ENCODE measurements at regions not wholly inside any gene's neighbourhood (a gene's known extent, or its start where the extent isn't known, plus 50 kb on each side); places are given as distances from the start of the nearest gene placed in this dataset.

GRCh38 chr20:7346562-7346961 lies 579.1 kb downstream of the BMP2 start:
- DNase-seq (ENCODE audit: low read depth in 3 of 3), result no peak

GRCh38 chr20:7347409-7347808 lies 579.9 kb downstream of the BMP2 start:
- DNase-seq (ENCODE audit: low read depth in 3 of 3), result no peak

GRCh38 chr20:7348253-7348652 lies 580.8 kb downstream of the BMP2 start:
- DNase-seq (ENCODE audit: low read depth in 3 of 3), result no peak

- DNase-seq (ENCODE audit: low read depth in 3 of 3), result no peak
Measured at GRCh38 chr20:7352165-7352564, 584.7 kb downstream of the BMP2 start.

- no peak for DNase-seq (ENCODE audit: low read depth in 3 of 3)
Measured at GRCh38 chr20:7355051-7355450, 585.2 kb downstream of the HAO1 start.

GRCh38 chr20:7358670-7359069 lies 581.6 kb downstream of the HAO1 start:
- no peak for DNase-seq (ENCODE audit: low read depth in 3 of 3)

- no peak for DNase-seq (ENCODE audit: low read depth in 3 of 3)
Measured at GRCh38 chr20:7359739-7360138, 580.5 kb downstream of the HAO1 start.

- no peak for DNase-seq (ENCODE audit: low read depth in 3 of 3)
Measured at GRCh38 chr20:7361321-7361720, 578.9 kb downstream of the HAO1 start.

GRCh38 chr20:7361931-7362330 lies 578.3 kb downstream of the HAO1 start:
- DNase-seq (ENCODE audit: low read depth in 3 of 3), result no peak

- DNase-seq (ENCODE audit: low read depth in 3 of 3), result no peak
Measured at GRCh38 chr20:7362601-7363000, 577.7 kb downstream of the HAO1 start.

GRCh38 chr20:7366189-7366588 lies 574.1 kb downstream of the HAO1 start:
- DNase-seq (ENCODE audit: low read depth in 3 of 3), result no peak

GRCh38 chr20:7371518-7372163 lies 568.6 kb downstream of the HAO1 start:
- DNase-seq (ENCODE audit: low read depth in 3 of 3), result no peak

- no peak for DNase-seq (ENCODE audit: low read depth in 3 of 3)
Measured at GRCh38 chr20:7375905-7376304, 564.4 kb downstream of the HAO1 start.

GRCh38 chr20:7378864-7379605 lies 561.2 kb downstream of the HAO1 start:
- DNase-seq (ENCODE audit: low read depth in 3 of 3), result no peak

GRCh38 chr20:7379621-7380220 lies 560.5 kb downstream of the HAO1 start:
- no peak for DNase-seq (ENCODE audit: low read depth in 3 of 3)

- DNase-seq (ENCODE audit: low read depth in 3 of 3), result no peak
Measured at GRCh38 chr20:7383216-7383615, 557.0 kb downstream of the HAO1 start.

- DNase-seq (ENCODE audit: low read depth in 3 of 3), result no peak
Measured at GRCh38 chr20:7387638-7388193, 552.5 kb downstream of the HAO1 start.

- DNase-seq (ENCODE audit: low read depth in 3 of 3), result no peak
Measured at GRCh38 chr20:7389216-7389615, 551.0 kb downstream of the HAO1 start.

- no peak for DNase-seq (ENCODE audit: low read depth in 3 of 3)
Measured at GRCh38 chr20:7392542-7393206, 547.6 kb downstream of the HAO1 start.

- DNase-seq (ENCODE audit: low read depth in 3 of 3), result no peak
Measured at GRCh38 chr20:7399114-7399513, 541.1 kb downstream of the HAO1 start.

- no peak for DNase-seq (ENCODE audit: low read depth in 3 of 3)
Measured at GRCh38 chr20:7399575-7399974, 540.7 kb downstream of the HAO1 start.

- no peak for DNase-seq (ENCODE audit: low read depth in 3 of 3)
Measured at GRCh38 chr20:7406671-7407070, 533.6 kb downstream of the HAO1 start.

Measured in stimulated activated CD4-positive, alpha-beta T cell treated with anti-CD3 and anti-CD28 coated beads, TNF-alpha, amount 100 ng/mL, for 24 hours (primary cell).